ENCODE measurements at regions not wholly inside any gene's neighbourhood (a gene's known extent, or its start where the extent isn't known, plus 50 kb on each side); places are given as distances from the start of the nearest gene placed in this dataset.

GRCh38 chr7:36088553-36088952, 64.5 kb upstream of the EEPD1 start:
- H3K4me3 ChIP-seq (ENCODE audit: low read depth in 2 of 2, low read length in 2 of 2), result no peak overlapping the region
- H3K4me1 ChIP-seq (ENCODE audit: control insufficient read depth, insufficient read depth, low read length), result no peaks in the 10 kb centered on the region
- in situ Hi-C loops (cut with HindIII; ENCODE audit: low pct_unique_long_range_greater_than_20kb, low sequenced_read_pairs) (no loop called here), intact Hi-C loops (cut with micrococcal nuclease; ENCODE audit: unreplicated experiment) (no loop called here)
- no peaks in the 10 kb centered on the region; the same call in 1 of the 2 replicates for H3K9me3 ChIP-seq (ENCODE audit: control insufficient read depth, insufficient read depth, low read depth, low read length)
- no peaks in the 10 kb centered on the region for H3K36me3 ChIP-seq (ENCODE audit: control insufficient read depth, insufficient read depth, low read length)
- no peak for TF ChIP-seq REST (IDR thresholded peaks at IDR 0.05; ENCODE audit: insufficient read depth in 1 of 2, low read depth in 2 of 2, low read length in 1 of 2)
- TF ChIP-seq POLR2AphosphoS5 (IDR thresholded peaks at IDR 0.05; ENCODE audit: low read depth, low read length), result no peak
- no peak for TF ChIP-seq CTCF (IDR thresholded peaks at IDR 0.05)
- TF ChIP-seq SIN3A (IDR thresholded peaks at IDR 0.05; ENCODE audit: borderline replicate concordance, insufficient read depth, low read depth, low read length), result no peak
- TF ChIP-seq TCF7L2 (IDR thresholded peaks at IDR 0.05; ENCODE audit: low read depth, low read length), result no peak
- ChIA-PET CTCF (interaction anchor here (0.6 kb wide), 1 partner anchor 67 kb away, joined by 3 read pairs; no protein-coding TSS in a partner anchor), POLR2A (no interaction called here)
- no peak for ATAC-seq
- H3K27ac ChIP-seq (ENCODE audit: low read length), result no peak overlapping the region
- no TSS peak for BruUV-seq (replicated peaks)
- H3K27me3 ChIP-seq (ENCODE audit: control insufficient read depth, insufficient read depth, low read length), result no peaks in the 10 kb centered on the region
- DNase-seq (ENCODE audit: low read depth, low spot score), result no peak

- POLR2A ChIA-PET, result no interaction called here
- DNase-seq (ENCODE audit: low read depth, low spot score) (no peak), ATAC-seq (no peak)
- no peak overlapping the region for H3K4me3 ChIP-seq (ENCODE audit: low read depth in 2 of 2, low read length in 2 of 2)
- H3K9me3 ChIP-seq (ENCODE audit: control insufficient read depth, insufficient read depth, low read depth, low read length), result no peaks in the 10 kb centered on the region; the same call in 1 of the 2 replicates
- H3K27ac ChIP-seq (ENCODE audit: low read length), result no peak overlapping the region
- in situ Hi-C loops (cut with HindIII; ENCODE audit: low pct_unique_long_range_greater_than_20kb, low sequenced_read_pairs), result no loop called here
- BruUV-seq (replicated peaks), result no TSS peak
- CTCF ChIA-PET, result no interaction called here
- intact Hi-C loops (cut with micrococcal nuclease; ENCODE audit: unreplicated experiment), result no loop called here
- H3K36me3 ChIP-seq (ENCODE audit: control insufficient read depth, insufficient read depth, low read length), result no peaks in the 10 kb centered on the region
- no peaks in the 10 kb centered on the region for H3K27me3 ChIP-seq (ENCODE audit: control insufficient read depth, insufficient read depth, low read length)
- no peak for TF ChIP-seq TCF7L2 (IDR thresholded peaks at IDR 0.05; ENCODE audit: low read depth, low read length)
- TF ChIP-seq POLR2AphosphoS5 (IDR thresholded peaks at IDR 0.05; ENCODE audit: low read depth, low read length), result no peak
- no peak for TF ChIP-seq CTCF (IDR thresholded peaks at IDR 0.05)
- no peak for TF ChIP-seq REST (IDR thresholded peaks at IDR 0.05; ENCODE audit: insufficient read depth in 1 of 2, low read depth in 2 of 2, low read length in 1 of 2)
- TF ChIP-seq SIN3A (IDR thresholded peaks at IDR 0.05; ENCODE audit: borderline replicate concordance, insufficient read depth, low read depth, low read length), result no peak
- no peaks in the 10 kb centered on the region for H3K4me1 ChIP-seq (ENCODE audit: control insufficient read depth, insufficient read depth, low read length)
These were observed 64.1 kb upstream of the EEPD1 start for GRCh38 chr7:36088966-36089365.
